CD4-positive, alpha-beta memory T cell (primary cell): ENCODE measurements at regions not wholly inside any gene's neighbourhood (a gene's known extent, or its start where the extent isn't known, plus 50 kb on each side); places are given as distances from the start of the nearest gene placed in this dataset.

Source experiments
- CTCF ChIA-PET: fragments of 350-600 bp; sonication (Branson Sonifier 250); formaldehyde crosslinking; loops from one replicate; lab custom pipeline; 2021; ENCODE audit warnings: inconsistent platforms; ENCODE audit not compliant: partially characterized antibody; lab: Charles Lee
- POLR2A ChIA-PET: fragments of 350-600 bp; sonication (Branson Sonifier 250); formaldehyde crosslinking; loops from one replicate; lab custom pipeline; 2021; ENCODE audit not compliant: partially characterized antibody; lab: Charles Lee
- DNase-seq, 5 donors: peaks; one replicate each; pipeline versions ENCODE4 v3.0.0 to v3.0.0-alpha.2; 2020 to 2022; ENCODE audit warnings: mixed read lengths in 1 of 5
- H3K27ac ChIP-seq: one replicate; pipeline ENCODE4 v1.7.0; 2013; ENCODE audit warnings: low read depth, low read length
- H3K27me3 ChIP-seq: 2 replicates; pipeline ENCODE4 v1.7.0; 2013; ENCODE audit warnings: mild to moderate bottlenecking, low read length, moderate library complexity; ENCODE audit not compliant: insufficient read depth
- H3K36me3 ChIP-seq: 2 replicates; pipeline ENCODE4 v1.7.0; 2013; ENCODE audit warnings: mild to moderate bottlenecking, low read length, moderate library complexity; ENCODE audit not compliant: insufficient read depth
- H3K4me1 ChIP-seq: 2 replicates; pipeline ENCODE4 v1.7.0; 2013; ENCODE audit warnings: mild to moderate bottlenecking, low read length, moderate library complexity; ENCODE audit not compliant: insufficient read depth
- H3K4me3 ChIP-seq, 2 donors: one replicate each; pipeline ENCODE4 v1.7.0; 2013; ENCODE audit warnings: low read length in 2 of 2, mild to moderate bottlenecking in 1 of 2
- H3K9me3 ChIP-seq, 2 donors: one replicate each; pipeline ENCODE4 v1.7.0; 2013; ENCODE audit warnings: low read length in 2 of 2, control low read depth in 1 of 2; ENCODE audit not compliant: control insufficient read depth in 1 of 2
- H3K27ac Mint-ChIP-seq, 7 donors: one replicate each; pipeline ENCODE4 v1.8.0; 2020 to 2021; ENCODE audit warnings: mixed read lengths in 7 of 7, mild to moderate bottlenecking in 6 of 7, inconsistent platforms in 3 of 7, moderate library complexity in 3 of 7
- H3K27me3 Mint-ChIP-seq, 2 donors: one replicate each; pipeline ENCODE4 v1.8.0; 2020 to 2021; ENCODE audit warnings: mixed read lengths in 2 of 2
- H3K36me3 Mint-ChIP-seq, 2 donors: one replicate each; pipeline ENCODE4 v1.8.0; 2020 to 2021; ENCODE audit warnings: mixed read lengths in 2 of 2, inconsistent platforms in 1 of 2, mild to moderate bottlenecking in 1 of 2
- H3K4me1 Mint-ChIP-seq, 4 donors: one replicate each; pipeline ENCODE4 v1.8.0; 2020 to 2021; ENCODE audit warnings: mixed read lengths in 4 of 4, mild to moderate bottlenecking in 1 of 4
- H3K4me3 Mint-ChIP-seq, 8 donors: one replicate each; pipeline ENCODE4 v1.8.0; 2020 to 2021; ENCODE audit warnings: mixed read lengths in 8 of 8, mild to moderate bottlenecking in 7 of 8, moderate library complexity in 6 of 8, inconsistent platforms in 3 of 8
- H3K9me3 Mint-ChIP-seq, 8 donors: one replicate each; pipeline ENCODE4 v1.8.0; 2020 to 2021; ENCODE audit warnings: mixed read lengths in 8 of 8, mild to moderate bottlenecking in 5 of 8, inconsistent platforms in 3 of 8, moderate library complexity in 1 of 8
- intact Hi-C: fragments of 100-400 bp; cut with micrococcal nuclease; formaldehyde crosslinking; loops from one replicate; pipeline ENCODE4 v1.15.1; 2023

- CTCF ChIA-PET: no interaction called here
These were observed 395.7 kb upstream of the SALL3 start for GRCh38 chr18:78583739-78584458.

GRCh38 chr18:78584459-78585022 is 395.1 kb upstream of the SALL3 start:
- Histone ChIP-seq H3K27ac (no peak overlapping the region), H3K4me3 (no peak overlapping the region), H3K27me3 (no peaks in the 10 kb centered on the region), H3K36me3 (no peaks in the 10 kb centered on the region), H3K4me1 (no peaks in the 10 kb centered on the region), H3K9me3 (no peaks in the 10 kb centered on the region)
- ChIA-PET CTCF (no interaction called here), POLR2A (no interaction called here)
- Mint-ChIP-seq H3K4me1 (no peaks in the 10 kb centered on the region), H3K27me3 (no peaks in the 10 kb centered on the region), H3K36me3 (no peaks in the 10 kb centered on the region), H3K4me3 (no peak overlapping the region), H3K9me3 (peaks cover 0 to 2% (median 0%) of the 10 kb centered on the region in 8 donors), H3K27ac (no peak overlapping the region)
- intact Hi-C loops: no loop called here
- DNase-seq: no peak

More at GRCh38 chr18:78583739-78584458, 395.7 kb upstream of the SALL3 start:
- H3K9me3 ChIP-seq: no peaks in the 10 kb centered on the region
- no peak overlapping the region for H3K27ac ChIP-seq
- no peaks in the 10 kb centered on the region for H3K36me3 Mint-ChIP-seq
- no peak overlapping the region for H3K4me3 ChIP-seq
- peaks cover 0 to 2% (median 0%) of the 10 kb centered on the region in 8 donors for H3K9me3 Mint-ChIP-seq
- POLR2A ChIA-PET: no interaction called here
- no peaks in the 10 kb centered on the region for H3K27me3 ChIP-seq
- no peak overlapping the region for H3K4me3 Mint-ChIP-seq
- no peaks in the 10 kb centered on the region for H3K4me1 Mint-ChIP-seq
- H3K36me3 ChIP-seq: no peaks in the 10 kb centered on the region
- DNase-seq: no peak
- no peaks in the 10 kb centered on the region for H3K27me3 Mint-ChIP-seq
- intact Hi-C loops: no loop called here
- no peak overlapping the region for H3K27ac Mint-ChIP-seq
- H3K4me1 ChIP-seq: no peaks in the 10 kb centered on the region

GRCh38 chr18:78586586-78586985 is 393.0 kb upstream of the SALL3 start:
- intact Hi-C loops: no loop called here
- Mint-ChIP-seq H3K27ac (no peak overlapping the region), H3K4me3 (no peak overlapping the region), H3K36me3 (no peaks in the 10 kb centered on the region), H3K4me1 (no peaks in the 10 kb centered on the region), H3K27me3 (no peaks in the 10 kb centered on the region), H3K9me3 (peaks cover 0 to 7% (median 1%) of the 10 kb centered on the region in 8 donors)
- Histone ChIP-seq H3K27ac (no peak overlapping the region), H3K9me3 (no peaks in the 10 kb centered on the region), H3K36me3 (no peaks in the 10 kb centered on the region), H3K4me3 (no peak overlapping the region), H3K4me1 (no peaks in the 10 kb centered on the region), H3K27me3 (no peaks in the 10 kb centered on the region)
- ChIA-PET CTCF (no interaction called here), POLR2A (no interaction called here)
- DNase-seq: no peak

GRCh38 chr18:78587096-78587495 is 392.5 kb upstream of the SALL3 start:
- Mint-ChIP-seq H3K27ac (no peak overlapping the region), H3K4me1 (no peaks in the 10 kb centered on the region), H3K27me3 (no peaks in the 10 kb centered on the region), H3K4me3 (no peak overlapping the region), H3K36me3 (no peaks in the 10 kb centered on the region), H3K9me3 (peaks cover 0 to 7% (median 4%) of the 10 kb centered on the region in 8 donors)
- Histone ChIP-seq H3K36me3 (no peaks in the 10 kb centered on the region), H3K27me3 (no peaks in the 10 kb centered on the region), H3K4me3 (no peak overlapping the region), H3K4me1 (no peaks in the 10 kb centered on the region), H3K27ac (no peak overlapping the region), H3K9me3 (no peaks in the 10 kb centered on the region)
- ChIA-PET POLR2A (no interaction called here), CTCF (no interaction called here)
- DNase-seq: no peak
- intact Hi-C loops: no loop called here

GRCh38 chr18:78587626-78588600 is 391.7 kb upstream of the SALL3 start:
- H3K36me3 Mint-ChIP-seq: no peaks in the 10 kb centered on the region
- H3K9me3 ChIP-seq: no peaks in the 10 kb centered on the region
- no peaks in the 10 kb centered on the region for H3K36me3 ChIP-seq
- CTCF ChIA-PET: no interaction called here
- H3K4me3 Mint-ChIP-seq: no peak overlapping the region
- no peak for DNase-seq
- POLR2A ChIA-PET: no interaction called here
- peaks cover 0 to 8% (median 5%) of the 10 kb centered on the region in 8 donors for H3K9me3 Mint-ChIP-seq
- H3K27me3 Mint-ChIP-seq: no peaks in the 10 kb centered on the region
- no peaks in the 10 kb centered on the region for H3K27me3 ChIP-seq
- H3K27ac Mint-ChIP-seq: no peak overlapping the region
- H3K4me1 Mint-ChIP-seq: no peaks in the 10 kb centered on the region
- no peak overlapping the region for H3K27ac ChIP-seq
- intact Hi-C loops: no loop called here
- H3K4me1 ChIP-seq: no peaks in the 10 kb centered on the region
- H3K4me3 ChIP-seq: no peak overlapping the region

- H3K36me3 ChIP-seq: no peaks in the 10 kb centered on the region
- H3K27me3 Mint-ChIP-seq: peaks cover 0 to 2% of the 10 kb centered on the region in 2 donors
- intact Hi-C loops: no loop called here
- H3K4me1 Mint-ChIP-seq: no peaks in the 10 kb centered on the region
- no peak overlapping the region for H3K4me3 ChIP-seq
- ChIA-PET POLR2A (no interaction called here), CTCF (no interaction called here)
- H3K36me3 Mint-ChIP-seq: no peaks in the 10 kb centered on the region
- no peak for DNase-seq
- H3K4me1 ChIP-seq: no peaks in the 10 kb centered on the region
- no peaks in the 10 kb centered on the region for H3K9me3 ChIP-seq
- no peak overlapping the region for H3K27ac ChIP-seq
- no peak overlapping the region for H3K4me3 Mint-ChIP-seq
- peaks cover 0 to 19% (median 12%) of the 10 kb centered on the region in 8 donors for H3K9me3 Mint-ChIP-seq
- no peaks in the 10 kb centered on the region for H3K27me3 ChIP-seq
- H3K27ac Mint-ChIP-seq: no peak overlapping the region
These were observed 389.6 kb upstream of the SALL3 start for GRCh38 chr18:78589916-78590437.

GRCh38 chr18:78595453-78595852 is 384.2 kb upstream of the SALL3 start:
- H3K27ac Mint-ChIP-seq: no peak overlapping the region
- ChIA-PET POLR2A (no interaction called here), CTCF (no interaction called here)
- Histone ChIP-seq H3K4me3 (no peak overlapping the region), H3K27me3 (no peaks in the 10 kb centered on the region), H3K4me1 (no peaks in the 10 kb centered on the region), H3K9me3 (no peaks in the 10 kb centered on the region), H3K27ac (no peak overlapping the region), H3K36me3 (no peaks in the 10 kb centered on the region)
- no peaks in the 10 kb centered on the region for H3K36me3 Mint-ChIP-seq
- no peaks in the 10 kb centered on the region for H3K4me1 Mint-ChIP-seq
- peaks cover 0 to 20% (median 12%) of the 10 kb centered on the region in 8 donors for H3K9me3 Mint-ChIP-seq
- intact Hi-C loops: no loop called here
- no peak for DNase-seq
- H3K27me3 Mint-ChIP-seq: peaks cover 0 to 2% of the 10 kb centered on the region in 2 donors
- no peak overlapping the region for H3K4me3 Mint-ChIP-seq
